ENCODE measurements at regions not wholly inside any gene's neighbourhood (a gene's known extent, or its start where the extent isn't known, plus 50 kb on each side); places are given as distances from the start of the nearest gene placed in this dataset.

GRCh38 chr4:128519163-128519830, 231.7 kb upstream of the PGRMC2 start:
- Histone ChIP-seq H3K27me3 (replicated peaks in 1 of 7) (no peaks in the 10 kb centered on the region), H3K36me3 (no peaks in the 10 kb centered on the region), H3K4me3 (no peak overlapping the region), H3K9me3 (no peaks in the 10 kb centered on the region), H3K4me1 (peaks cover 0 to 23% (median 5%) of the 10 kb centered on the region in 6 donors), H3K27ac (no peak overlapping the region)
- DNase-seq: no peak
- TF ChIP-seq POLR2AphosphoS5 (IDR thresholded peaks at IDR 0.05) (no peak), POLR2A (IDR thresholded peaks at IDR 0.05) (no peak), CTCF (IDR thresholded peaks at IDR 0.05 in 8 of 11, conservative IDR thresholded peaks at IDR 0.05 in 3 of 11) (no peak)
- intact Hi-C loops (cut with DNase I; ENCODE audit: low total_unique reads): no loop called here
- 87 to 96% (median 91%) methylated on average over 7 of the region's 7 CpGs for WGBS, 5 donors

GRCh38 chr4:128517739-128518510, 230.3 kb upstream of the PGRMC2 start:
- H3K4me1 ChIP-seq: peaks cover 0 to 21% (median 5%) of the 10 kb centered on the region in 6 donors
- no peaks in the 10 kb centered on the region for H3K27me3 ChIP-seq (replicated peaks in 1 of 7)
- H3K4me3 ChIP-seq: no peak overlapping the region
- no peaks in the 10 kb centered on the region for H3K9me3 ChIP-seq
- intact Hi-C loops (cut with DNase I; ENCODE audit: low total_unique reads): no loop called here
- H3K36me3 ChIP-seq: no peaks in the 10 kb centered on the region
- WGBS, 5 donors: 55 to 72% (median 68%) methylated on average over 5 of the region's 5 CpGs
- no peak for DNase-seq
- TF ChIP-seq POLR2AphosphoS5 (IDR thresholded peaks at IDR 0.05) (no peak), CTCF (IDR thresholded peaks at IDR 0.05 in 8 of 11, conservative IDR thresholded peaks at IDR 0.05 in 3 of 11) (no peak), POLR2A (IDR thresholded peaks at IDR 0.05) (no peak)
- H3K27ac ChIP-seq: peak overlapping the region in 1 of 8 donors; percentile 22

- no peaks in the 10 kb centered on the region for H3K36me3 ChIP-seq
- DNase-seq: no peak
- H3K4me3 ChIP-seq: no peak overlapping the region
- intact Hi-C loops (cut with DNase I; ENCODE audit: low total_unique reads): no loop called here
- TF ChIP-seq POLR2AphosphoS5 (IDR thresholded peaks at IDR 0.05) (no peak), POLR2A (IDR thresholded peaks at IDR 0.05) (no peak), CTCF (IDR thresholded peaks at IDR 0.05 in 8 of 11, conservative IDR thresholded peaks at IDR 0.05 in 3 of 11) (no peak)
- peak overlapping the region in 1 of 8 donors; percentile 3 for H3K27ac ChIP-seq
- H3K4me1 ChIP-seq: peaks cover 0 to 21% (median 5%) of the 10 kb centered on the region in 6 donors
- WGBS, 5 donors: 75 to 91% (median 87%) methylated on average over 4 of the region's 4 CpGs
- H3K9me3 ChIP-seq: no peaks in the 10 kb centered on the region
- H3K27me3 ChIP-seq (replicated peaks in 1 of 7): no peaks in the 10 kb centered on the region
Observed at GRCh38 chr4:128517096-128517738, 229.6 kb upstream of the PGRMC2 start.
